WTC11 (cell line): ENCODE measurements at regions not wholly inside any gene's neighbourhood (a gene's known extent, or its start where the extent isn't known, plus 50 kb on each side); places are given as distances from the start of the nearest gene placed in this dataset.

Source experiments
- CBFB ChIP-seq: sonication (generic); formaldehyde crosslinking; IDR thresholded peaks from 2 replicates; pipeline ENCODE4 v1.8.1; 2022; ENCODE audit warnings: mild to moderate bottlenecking, low read depth, missing genetic modification reagents
- CTCF ChIP-seq: fragments of 200-600 bp; IDR thresholded peaks from 2 replicates; pipeline ENCODE4 v1.8.0; 2022; ENCODE audit warnings: antibody characterized with exemption
- EMX1 ChIP-seq: fragments of 250-450 bp; sonication (Bioruptor Pico); IDR thresholded peaks from 2 replicates; pipeline ENCODE4 v1.8.0; 2021; ENCODE audit warnings: mild to moderate bottlenecking
- ETV6 ChIP-seq: sonication (generic); formaldehyde crosslinking; IDR thresholded peaks from 2 replicates; pipeline ENCODE4 v1.8.1; 2022; ENCODE audit warnings: mild to moderate bottlenecking, missing genetic modification reagents
- FOXP1 ChIP-seq: sonication (generic); formaldehyde crosslinking; IDR thresholded peaks from 2 replicates; pipeline ENCODE4 v1.8.0; 2022; ENCODE audit warnings: missing genetic modification reagents, mild to moderate bottlenecking, moderate library complexity, borderline replicate concordance
- MAX ChIP-seq: sonication (generic); formaldehyde crosslinking; IDR thresholded peaks from 2 replicates; pipeline ENCODE4 v1.8.0; 2022; ENCODE audit warnings: mild to moderate bottlenecking, missing genetic modification reagents
- PRDM15 ChIP-seq: sonication (generic); formaldehyde crosslinking; IDR thresholded peaks from 2 replicates; pipeline ENCODE4 v1.8.0; 2022; ENCODE audit warnings: missing genetic modification reagents
- PREB ChIP-seq: sonication (generic); formaldehyde crosslinking; IDR thresholded peaks from 2 replicates; pipeline ENCODE4 v1.8.1; 2022; ENCODE audit warnings: mild to moderate bottlenecking, missing genetic modification reagents, moderate library complexity, borderline replicate concordance
- SP1 ChIP-seq: sonication (generic); formaldehyde crosslinking; conservative IDR thresholded peaks from 2 replicates; pipeline ENCODE4 v1.8.1; 2022; ENCODE audit warnings: missing genetic modification reagents
- TCF7 ChIP-seq: sonication (generic); formaldehyde crosslinking; IDR thresholded peaks from 2 replicates; pipeline ENCODE4 v1.8.0; 2022; ENCODE audit warnings: mild to moderate bottlenecking, low read depth, missing genetic modification reagents, moderate library complexity
- TEAD1 ChIP-seq: sonication (generic); formaldehyde crosslinking; IDR thresholded peaks from 2 replicates; pipeline ENCODE4 v1.8.0; 2022; ENCODE audit warnings: mild to moderate bottlenecking, missing genetic modification reagents
- ZNF416 ChIP-seq: fragments of 250-450 bp; sonication (Bioruptor Pico); IDR thresholded peaks from 2 replicates; pipeline ENCODE4 v1.9.0; 2021; ENCODE audit warnings: mild to moderate bottlenecking, inconsistent platforms

- TF ChIP-seq CTCF (no peak), TCF7 (CRISPR knock-in tag) (no peak), TEAD1 (no peak), PREB (no peak), FOXP1 (CRISPR knock-in tag) (no peak), ZNF416 (no peak), CBFB (CRISPR knock-in tag) (no peak), SP1 (CRISPR knock-in tag) (no peak), MAX (CRISPR knock-in tag) (no peak), EMX1 (no peak), PRDM15 (CRISPR knock-in tag) (no peak), ETV6 (CRISPR knock-in tag) (no peak)
Measured at GRCh38 chr2:52365946-52366345, 1334.0 kb upstream of the NRXN1 start.
